ENCODE measurements at regions not wholly inside any gene's neighbourhood (a gene's known extent, or its start where the extent isn't known, plus 50 kb on each side); places are given as distances from the start of the nearest gene placed in this dataset.

DNA sequence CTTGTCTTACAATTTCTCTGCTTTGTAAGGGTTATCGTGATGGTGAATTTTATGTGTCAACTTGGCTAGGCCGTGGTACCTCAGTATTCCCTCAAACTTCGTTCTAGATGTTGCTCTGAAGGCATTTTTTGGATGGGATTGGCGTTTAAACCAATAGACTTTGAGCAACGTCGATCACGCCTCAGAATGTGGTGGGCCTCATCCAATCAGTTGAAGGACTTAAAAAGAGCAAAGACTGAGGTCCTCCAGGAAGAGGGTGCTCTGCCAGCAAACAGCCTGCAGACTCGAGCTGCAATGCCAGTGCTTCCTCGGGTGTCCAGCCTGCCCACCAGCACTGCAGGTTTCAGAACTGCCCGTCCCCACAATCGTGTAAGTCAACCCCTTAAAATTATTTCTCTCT lies 145.8 kb upstream of the SALL3 start:
- no peaks in the 10 kb centered on the region for H3K9me3 ChIP-seq
- H3K27me3 ChIP-seq, result peaks cover 0 to 10% of the 10 kb centered on the region in 2 donors
- no peaks in the 10 kb centered on the region for H3K4me1 ChIP-seq
- no peaks in the 10 kb centered on the region for H3K36me3 ChIP-seq
- DNase-seq (ENCODE audit: low spot score in 2 of 2), result no peak
- H3K27ac ChIP-seq, result no peak overlapping the region
- intact Hi-C loops (cut with DNase I; ENCODE audit: low total_unique reads), result no loop called here
- TF ChIP-seq CTCF (IDR thresholded peaks at IDR 0.05) (no peak), POLR2AphosphoS5 (IDR thresholded peaks at IDR 0.05) (no peak), POLR2A (IDR thresholded peaks at IDR 0.05) (no peak)
- no peak overlapping the region for H3K4me3 ChIP-seq

DNA sequence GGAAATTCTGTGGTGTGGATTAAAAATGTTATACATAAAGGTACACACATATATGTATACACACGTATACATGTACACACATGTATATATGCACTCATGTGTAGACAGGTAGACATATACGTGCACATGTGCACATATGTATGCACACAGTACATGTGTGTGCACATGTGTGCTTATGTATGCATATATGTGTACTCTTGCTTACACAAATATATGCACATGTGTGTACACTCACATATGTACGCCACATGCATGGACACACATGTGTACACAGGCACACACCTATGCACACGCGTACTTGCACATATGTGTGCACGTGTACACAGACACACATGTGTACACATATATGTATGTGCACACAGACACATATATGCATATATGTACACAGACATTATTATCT lies 142.8 kb upstream of the SALL3 start:
- intact Hi-C loops (cut with DNase I; ENCODE audit: low total_unique reads), result no loop called here
- no peak overlapping the region for H3K27ac ChIP-seq
- H3K9me3 ChIP-seq, result no peaks in the 10 kb centered on the region
- TF ChIP-seq POLR2A (IDR thresholded peaks at IDR 0.05) (no peak), POLR2AphosphoS5 (IDR thresholded peaks at IDR 0.05) (no peak), CTCF (IDR thresholded peaks at IDR 0.05) (no peak)
- no peak for DNase-seq (ENCODE audit: low spot score in 2 of 2)
- H3K4me3 ChIP-seq, result no peak overlapping the region
- H3K4me1 ChIP-seq, result no peaks in the 10 kb centered on the region
- no peaks in the 10 kb centered on the region for H3K36me3 ChIP-seq
- peaks cover 0 to 5% of the 10 kb centered on the region in 2 donors for H3K27me3 ChIP-seq

DNA sequence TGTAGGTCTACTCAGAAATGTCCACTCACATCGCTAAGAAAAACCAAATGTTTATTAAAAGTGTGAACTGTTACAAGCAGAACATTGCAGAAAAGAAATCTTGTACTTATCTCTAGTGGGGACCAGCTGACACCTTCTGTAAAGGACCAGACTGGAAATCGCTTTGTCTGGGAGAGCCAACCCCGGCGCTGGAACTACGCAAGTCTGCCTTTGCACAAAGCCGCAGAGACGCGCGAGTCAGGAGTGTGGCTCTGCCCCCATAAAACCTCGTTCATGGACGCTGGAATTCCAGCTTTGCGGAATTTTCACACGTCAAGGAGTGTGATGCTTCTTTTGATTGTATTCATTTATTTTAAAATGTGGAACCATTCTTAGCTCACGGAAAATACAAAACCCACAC lies 141.9 kb upstream of the SALL3 start:
- Histone ChIP-seq H3K36me3 (no peaks in the 10 kb centered on the region), H3K4me1 (no peaks in the 10 kb centered on the region), H3K4me3 (no peak overlapping the region), H3K9me3 (no peaks in the 10 kb centered on the region), H3K27ac (no peak overlapping the region), H3K27me3 (peaks cover 0 to 5% of the 10 kb centered on the region in 2 donors)
- TF ChIP-seq POLR2AphosphoS5 (IDR thresholded peaks at IDR 0.05) (no peak), CTCF (IDR thresholded peaks at IDR 0.05) (no peak), POLR2A (IDR thresholded peaks at IDR 0.05) (no peak)
- intact Hi-C loops (cut with DNase I; ENCODE audit: low total_unique reads), result no loop called here
- DNase-seq (ENCODE audit: low spot score in 2 of 2), result no peak

- intact Hi-C loops (cut with DNase I; ENCODE audit: low total_unique reads), result no loop called here
- Histone ChIP-seq H3K27me3 (peaks cover 0 to 5% of the 10 kb centered on the region in 2 donors), H3K4me3 (no peak overlapping the region), H3K27ac (no peak overlapping the region), H3K9me3 (no peaks in the 10 kb centered on the region), H3K4me1 (no peaks in the 10 kb centered on the region), H3K36me3 (no peaks in the 10 kb centered on the region)
- TF ChIP-seq POLR2AphosphoS5 (IDR thresholded peaks at IDR 0.05) (no peak), POLR2A (IDR thresholded peaks at IDR 0.05) (no peak), CTCF (IDR thresholded peaks at IDR 0.05) (no peak)
- no peak for DNase-seq (ENCODE audit: low spot score in 2 of 2)
These were observed 141.4 kb upstream of the SALL3 start for GRCh38 chr18:78838183-78838582.

GRCh38 chr18:78849046-78849445 lies 130.6 kb upstream of the SALL3 start:
- Histone ChIP-seq H3K27me3 (peaks cover 0 to 6% of the 10 kb centered on the region in 2 donors), H3K27ac (no peak overlapping the region), H3K9me3 (peaks cover 7 to 42% of the 10 kb centered on the region in 2 donors), H3K36me3 (no peaks in the 10 kb centered on the region), H3K4me1 (no peaks in the 10 kb centered on the region), H3K4me3 (no peak overlapping the region)
- no peak for DNase-seq (ENCODE audit: low spot score in 2 of 2)
- TF ChIP-seq CTCF (IDR thresholded peaks at IDR 0.05) (no peak), POLR2AphosphoS5 (IDR thresholded peaks at IDR 0.05) (no peak), POLR2A (IDR thresholded peaks at IDR 0.05) (no peak)
- intact Hi-C loops (cut with DNase I; ENCODE audit: low total_unique reads), result no loop called here
